ENCODE measurements at regions not wholly inside any gene's neighbourhood (a gene's known extent, or its start where the extent isn't known, plus 50 kb on each side); places are given as distances from the start of the nearest gene placed in this dataset.

GRCh38 chr11:13104619-13105236 is 95.6 kb downstream of the RASSF10 start (continued):
- TF ChIP-seq SOX6 (IDR thresholded peaks at IDR 0.05) (no peak), SOX6 (CRISPR knock-in tag; IDR thresholded peaks at IDR 0.05) (peak; percentile 86)

- Histone ChIP-seq H3K4me1 (ENCODE audit: insufficient read depth, low read length) (peaks cover 40% of the 10 kb centered on the region), H3K27me3 (ENCODE audit: control insufficient read depth in 1 of 2, insufficient read depth in 2 of 2, low read length in 2 of 2) (no peaks in the 10 kb centered on the region), H3K27ac (ENCODE audit: extremely low read length, insufficient read depth, low read length) (no peak overlapping the region), H4K20me1 (ENCODE audit: insufficient read depth, low read length) (no peaks in the 10 kb centered on the region), H2AFZ (ENCODE audit: low read length) (no peak overlapping the region), H3K36me3 (replicated peaks in 1 of 2; ENCODE audit: control insufficient read depth in 1 of 2, insufficient read depth in 2 of 2, low read length in 2 of 2) (no peaks in the 10 kb centered on the region), H3K9me3 (ENCODE audit: low read length) (no peaks in the 10 kb centered on the region), H3K4me2 (ENCODE audit: low read depth, low read length) (peak overlapping the region; percentile 55), H3K4me3 (replicated peaks in 1 of 3; ENCODE audit: insufficient read depth in 1 of 3, low read depth in 2 of 3, low read length in 3 of 3) (no peak overlapping the region), H3K9ac (ENCODE audit: insufficient read depth, low read depth, low read length) (no peak overlapping the region), H3K79me2 (ENCODE audit: insufficient read depth, low read length) (no peaks in the 10 kb centered on the region)
- intact Hi-C loops (cut with micrococcal nuclease; ENCODE audit: unreplicated experiment): no loop called here
- no peak for FAIRE-seq
- TF ChIP-seq LCORL (IDR thresholded peaks at IDR 0.05) (peak; percentile 73; the same call in 1 of the 2 replicates), LCORL (CRISPR knock-in tag; IDR thresholded peaks at IDR 0.05) (no peak), SETDB1 (CRISPR knock-in tag; IDR thresholded peaks at IDR 0.05; ENCODE audit: borderline replicate concordance) (no peak), ZNF558 (CRISPR knock-in tag; IDR thresholded peaks at IDR 0.05; ENCODE audit: borderline replicate concordance) (no peak), ZNF512 (CRISPR knock-in tag; IDR thresholded peaks at IDR 0.05) (no peak)
- no TSS peak for BruUV-seq (replicated peaks)
- WGBS (ENCODE audit: low lambda C conversion rate): 12% methylated on average over 4 of the region's 4 CpGs
- in situ Hi-C loops (cut with HindIII; ENCODE audit: extremely low pct_ligation_motif_present, low pct_unique_long_range_greater_than_20kb): no loop called here
- ChIA-PET CTCF (ENCODE audit: low intra/inter-chr PET ratio, low total read pairs) (no interaction called here), POLR2A (interaction anchor here (1.7 kb wide), 1 partner anchor 9 kb away, joined by 4 read pairs; no protein-coding TSS in a partner anchor)
- ATAC-seq: 0 out of 3 replicates have a peak, but pooled peaks have one; percentile 23
- DNase-seq (ENCODE audit: low spot score): no peak
Observed at GRCh38 chr11:13105237-13105844, 96.2 kb downstream of the RASSF10 start.

Measured in HepG2 (cell line).